Bronchial epithelial cell (primary cell): ENCODE measurements at regions not wholly inside any gene's neighbourhood (a gene's known extent, or its start where the extent isn't known, plus 50 kb on each side); places are given as distances from the start of the nearest gene placed in this dataset.

Source experiments
- DNase-seq: peaks from one replicate; pipeline ENCODE4 v3.0.0-alpha.2; 2010; ENCODE audit warnings: low read depth
- FAIRE-seq: peaks from 2 replicates; lab custom pipeline; 2011; peaks lifted over from hg19 to GRCh38; lab: Jason Lieb, UNC
- H3K27me3 ChIP-seq: 2 replicates; pipeline ENCODE4 v1.5.1; 2011; ENCODE audit warnings: low read length; ENCODE audit not compliant: control insufficient read depth, insufficient read depth
- H3K36me3 ChIP-seq: 2 replicates; pipeline ENCODE4 v1.5.1; 2011; ENCODE audit warnings: low read length; ENCODE audit not compliant: control insufficient read depth, insufficient read depth
- H3K4me3 ChIP-seq: 2 replicates; pipeline ENCODE4 v1.5.1; 2011; ENCODE audit warnings: mild to moderate bottlenecking, low read depth, low read length, control low read depth
- TF ChIP-seq, protein P1 (sequence below): IDR thresholded peaks from 2 replicates; pipeline ENCODE4 v1.5.1; 2011; ENCODE audit warnings: mild to moderate bottlenecking, moderate library complexity, low read length, control low read depth, inconsistent platforms; ENCODE audit not compliant: insufficient read depth, severe bottlenecking

DNA sequence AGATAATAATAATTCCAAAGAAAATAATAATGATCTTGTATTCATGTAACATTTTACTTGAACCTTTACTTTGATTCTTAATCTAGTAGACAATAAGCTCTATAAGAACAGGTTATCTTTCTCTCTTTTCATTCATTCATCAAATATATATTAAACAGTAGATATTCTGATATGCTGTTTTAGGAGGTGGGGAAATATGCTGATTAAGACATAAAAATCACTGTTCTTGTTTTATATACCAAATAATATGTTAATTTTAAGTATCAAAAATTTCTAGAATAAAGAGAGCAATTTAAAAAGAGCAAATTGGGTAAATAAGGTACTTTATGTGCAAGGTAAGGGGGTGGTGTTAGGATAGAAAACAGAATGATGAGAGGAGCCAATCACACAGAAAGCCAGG, 401.9 kb downstream of the PDHA2 start:
- Histone ChIP-seq H3K27me3 (no peaks in the 10 kb centered on the region), H3K4me3 (no peak overlapping the region), H3K36me3 (no peaks in the 10 kb centered on the region)
- DNase-seq (no peak), FAIRE-seq (no peak)
- TF ChIP-seq, protein P1, sequence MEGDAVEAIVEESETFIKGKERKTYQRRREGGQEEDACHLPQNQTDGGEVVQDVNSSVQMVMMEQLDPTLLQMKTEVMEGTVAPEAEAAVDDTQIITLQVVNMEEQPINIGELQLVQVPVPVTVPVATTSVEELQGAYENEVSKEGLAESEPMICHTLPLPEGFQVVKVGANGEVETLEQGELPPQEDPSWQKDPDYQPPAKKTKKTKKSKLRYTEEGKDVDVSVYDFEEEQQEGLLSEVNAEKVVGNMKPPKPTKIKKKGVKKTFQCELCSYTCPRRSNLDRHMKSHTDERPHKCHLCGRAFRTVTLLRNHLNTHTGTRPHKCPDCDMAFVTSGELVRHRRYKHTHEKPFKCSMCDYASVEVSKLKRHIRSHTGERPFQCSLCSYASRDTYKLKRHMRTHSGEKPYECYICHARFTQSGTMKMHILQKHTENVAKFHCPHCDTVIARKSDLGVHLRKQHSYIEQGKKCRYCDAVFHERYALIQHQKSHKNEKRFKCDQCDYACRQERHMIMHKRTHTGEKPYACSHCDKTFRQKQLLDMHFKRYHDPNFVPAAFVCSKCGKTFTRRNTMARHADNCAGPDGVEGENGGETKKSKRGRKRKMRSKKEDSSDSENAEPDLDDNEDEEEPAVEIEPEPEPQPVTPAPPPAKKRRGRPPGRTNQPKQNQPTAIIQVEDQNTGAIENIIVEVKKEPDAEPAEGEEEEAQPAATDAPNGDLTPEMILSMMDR: no peak

GRCh38 chr4:96247096-96247495, 407.2 kb downstream of the PDHA2 start:
- Histone ChIP-seq H3K4me3 (no peak overlapping the region), H3K27me3 (no peaks in the 10 kb centered on the region), H3K36me3 (no peaks in the 10 kb centered on the region)
- no peak for FAIRE-seq
- TF ChIP-seq, protein P1: no peak
- DNase-seq: no peak

GRCh38 chr4:96248225-96248624, 408.3 kb downstream of the PDHA2 start:
- TF ChIP-seq, protein P1: no peak
- Histone ChIP-seq H3K36me3 (no peaks in the 10 kb centered on the region), H3K4me3 (no peak overlapping the region), H3K27me3 (no peaks in the 10 kb centered on the region)
- no peak for DNase-seq
- FAIRE-seq: no peak

GRCh38 chr4:96260064-96260682, 420.3 kb downstream of the PDHA2 start:
- no peak overlapping the region for H3K4me3 ChIP-seq
- no peak for DNase-seq
- TF ChIP-seq, protein P1: no peak
- no peaks in the 10 kb centered on the region for H3K27me3 ChIP-seq
- H3K36me3 ChIP-seq: no peaks in the 10 kb centered on the region
- no peak for FAIRE-seq

- DNase-seq (no peak), FAIRE-seq (peak; percentile 58)
- H3K4me3 ChIP-seq: no peak overlapping the region
- H3K27me3 ChIP-seq: no peaks in the 10 kb centered on the region
- H3K36me3 ChIP-seq: no peaks in the 10 kb centered on the region
- TF ChIP-seq, protein P1: no peak
Observed at GRCh38 chr4:96262057-96262456, 422.2 kb downstream of the PDHA2 start.

DNA sequence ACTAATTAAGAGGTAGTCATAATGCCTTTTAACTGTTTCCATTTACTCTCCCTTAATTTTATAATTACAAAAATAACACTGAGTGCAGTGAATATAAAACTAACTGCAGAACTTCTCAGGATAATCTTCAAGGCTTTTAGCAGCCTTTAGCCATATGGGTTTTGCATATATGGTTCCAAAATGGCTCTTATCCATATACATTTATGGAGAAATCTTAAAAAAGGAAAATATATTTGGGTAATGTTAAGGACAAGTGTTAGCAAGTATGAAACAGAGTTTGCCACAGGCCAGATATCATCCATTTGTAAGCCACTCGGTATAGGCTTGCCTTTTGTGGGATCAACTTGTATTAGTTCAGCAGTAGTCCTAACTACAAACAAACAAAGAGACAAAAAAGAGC, 423.4 kb downstream of the PDHA2 start:
- Histone ChIP-seq H3K36me3 (no peaks in the 10 kb centered on the region), H3K27me3 (no peaks in the 10 kb centered on the region), H3K4me3 (no peak overlapping the region)
- TF ChIP-seq, protein P1: no peak
- FAIRE-seq (no peak), DNase-seq (no peak)
